Naive thymus-derived CD4-positive, alpha-beta T cell (primary cell): ENCODE measurements at regions not wholly inside any gene's neighbourhood (a gene's known extent, or its start where the extent isn't known, plus 50 kb on each side); places are given as distances from the start of the nearest gene placed in this dataset.

Source experiments
- ATAC-seq: fragments of 150-1000 bp; cut with Tn5 transposase; 2 replicates; pipeline ENCODE4 v1.10.0; 2021; ENCODE audit warnings: mild to moderate bottlenecking, moderate library complexity
- CTCF ChIA-PET: fragments of 350-600 bp; sonication (Branson Sonifier 250); formaldehyde crosslinking; loops from one replicate; lab custom pipeline; 2021; ENCODE audit warnings: antibody characterized with exemption; lab: Charles Lee
- POLR2A ChIA-PET: fragments of 350-600 bp; sonication (Branson Sonifier 250); formaldehyde crosslinking; loops from one replicate; lab custom pipeline; 2021; ENCODE audit warnings: antibody characterized with exemption, inconsistent platforms; lab: Charles Lee
- DNase-seq, 9 donors: peaks; one replicate each; pipeline versions ENCODE4 v3.0.0 to v3.0.0-alpha.2; 2020 to 2022; ENCODE audit warnings: mixed read lengths in 1 of 9
- H3K27ac ChIP-seq: one replicate; pipeline ENCODE4 v1.7.0; 2013; ENCODE audit warnings: mild to moderate bottlenecking, low read depth, low read length, moderate library complexity
- H3K27me3 ChIP-seq, 2 donors: one replicate each; pipeline ENCODE4 v1.7.0; 2013; ENCODE audit warnings: low read length in 2 of 2, mild to moderate bottlenecking in 2 of 2, moderate library complexity in 2 of 2; ENCODE audit not compliant: control insufficient read depth in 2 of 2, insufficient read depth in 2 of 2
- H3K36me3 ChIP-seq, 3 experiments: 1 replicate in 2 of 3; 2 replicates in 1 of 3; pipeline ENCODE4 v1.7.0; 2013; ENCODE audit warnings: low read length in 3 of 3, mild to moderate bottlenecking in 3 of 3, moderate library complexity in 1 of 3; ENCODE audit not compliant: insufficient read depth in 3 of 3, control insufficient read depth in 2 of 3
- H3K4me1 ChIP-seq, 2 donors: one replicate each; pipeline ENCODE4 v1.7.0; 2013; ENCODE audit warnings: low read length in 2 of 2, mild to moderate bottlenecking in 2 of 2, moderate library complexity in 1 of 2; ENCODE audit not compliant: control insufficient read depth in 2 of 2, insufficient read depth in 2 of 2
- H3K4me3 ChIP-seq: 2 replicates; pipeline ENCODE4 v1.7.0; 2013; ENCODE audit warnings: mild to moderate bottlenecking, low read length
- H3K9me3 ChIP-seq, 3 experiments: 1 replicate in 2 of 3; 2 replicates in 1 of 3; pipeline ENCODE4 v1.7.0; 2013; ENCODE audit warnings: low read length in 3 of 3; ENCODE audit not compliant: control insufficient read depth in 2 of 3
- H3K27ac Mint-ChIP-seq, 9 donors: one replicate each; pipeline ENCODE4 v1.8.0; 2020 to 2022; ENCODE audit warnings: mixed read lengths in 9 of 9, mild to moderate bottlenecking in 8 of 9, moderate library complexity in 5 of 9, inconsistent platforms in 2 of 9
- H3K27me3 Mint-ChIP-seq, 5 donors: one replicate each; pipeline ENCODE4 v1.8.0; 2021 to 2022; ENCODE audit warnings: mixed read lengths in 5 of 5, mild to moderate bottlenecking in 1 of 5
- H3K36me3 Mint-ChIP-seq, 5 donors: one replicate each; pipeline ENCODE4 v1.8.0; 2020 to 2022; ENCODE audit warnings: mixed read lengths in 5 of 5, mild to moderate bottlenecking in 3 of 5, inconsistent platforms in 1 of 5
- H3K4me1 Mint-ChIP-seq, 7 donors: one replicate each; pipeline ENCODE4 v1.8.0; 2020 to 2022; ENCODE audit warnings: mixed read lengths in 7 of 7, mild to moderate bottlenecking in 3 of 7, inconsistent platforms in 1 of 7
- H3K4me3 Mint-ChIP-seq, 10 donors: one replicate each; pipeline ENCODE4 v1.8.0; 2020 to 2022; ENCODE audit warnings: mild to moderate bottlenecking in 10 of 10, mixed read lengths in 10 of 10, moderate library complexity in 6 of 10, inconsistent platforms in 2 of 10
- H3K9me3 Mint-ChIP-seq, 11 donors: one replicate each; pipeline ENCODE4 v1.8.0; 2020 to 2022; ENCODE audit warnings: mixed read lengths in 11 of 11, mild to moderate bottlenecking in 4 of 11, inconsistent platforms in 1 of 11, moderate library complexity in 1 of 11
- intact Hi-C, 2 donors: fragments of 100-400 bp; cut with micrococcal nuclease; formaldehyde crosslinking; loops; one replicate each; pipeline ENCODE4 v1.15.1; 2023

DNA sequence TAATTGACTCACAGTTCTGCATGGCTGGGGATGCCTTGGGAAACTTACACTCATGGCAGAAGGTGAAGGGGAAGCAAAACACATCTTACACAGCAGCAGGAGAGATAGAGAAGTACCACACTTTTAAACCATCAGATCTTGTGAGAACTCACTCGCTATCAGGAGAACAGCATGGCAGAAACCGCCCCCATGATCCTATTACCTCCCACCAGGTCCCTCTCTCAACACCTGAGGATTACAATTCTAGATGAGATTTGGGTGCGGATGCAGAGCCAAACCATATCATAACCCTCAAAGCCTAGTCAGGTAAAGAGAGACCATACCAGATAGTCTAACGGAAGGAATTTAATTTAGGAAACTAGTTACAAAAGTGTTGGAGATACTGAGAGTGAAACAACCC is 182.6 kb upstream of the ACVR2A start:
- Mint-ChIP-seq H3K9me3 (peaks cover 0 to 11% (median 0%) of the 10 kb centered on the region in 11 donors), H3K27me3 (no peaks in the 10 kb centered on the region), H3K36me3 (peaks cover 0 to 13% (median 3%) of the 10 kb centered on the region in 5 donors), H3K4me1 (peaks cover 17 to 59% (median 46%) of the 10 kb centered on the region in 7 donors), H3K4me3 (peak overlapping the region in 7 of 10 donors; percentile 22 to 87 (median 49)), H3K27ac (peak overlapping the region in 8 of 9 donors; percentile 67 to 100 (median 92))
- no peak for ATAC-seq
- Histone ChIP-seq H3K4me1 (peaks cover 7 to 23% of the 10 kb centered on the region in 2 donors), H3K27me3 (no peaks in the 10 kb centered on the region), H3K9me3 (no peaks in the 10 kb centered on the region), H3K27ac (no peak overlapping the region), H3K4me3 (no peak overlapping the region), H3K36me3 (no peaks in the 10 kb centered on the region)
- POLR2A ChIA-PET: interaction anchor here (2.5 kb wide), 1 partner anchor 30 kb away, joined by 16 read pairs; no protein-coding TSS in a partner anchor
- intact Hi-C loops: loop anchor here (2.0 to 10.0 kb wide), 5 partner anchors 31 to 1213 kb away; partner anchors contain the start of genes ACVR2A (in 2 of the 2) and KIF5C (in 1 of the 2)
- CTCF ChIA-PET: interaction anchor here (0.6 kb wide), 1 partner anchor 326 kb away, joined by 3 read pairs; no protein-coding TSS in a partner anchor
- DNase-seq: no peak

DNA sequence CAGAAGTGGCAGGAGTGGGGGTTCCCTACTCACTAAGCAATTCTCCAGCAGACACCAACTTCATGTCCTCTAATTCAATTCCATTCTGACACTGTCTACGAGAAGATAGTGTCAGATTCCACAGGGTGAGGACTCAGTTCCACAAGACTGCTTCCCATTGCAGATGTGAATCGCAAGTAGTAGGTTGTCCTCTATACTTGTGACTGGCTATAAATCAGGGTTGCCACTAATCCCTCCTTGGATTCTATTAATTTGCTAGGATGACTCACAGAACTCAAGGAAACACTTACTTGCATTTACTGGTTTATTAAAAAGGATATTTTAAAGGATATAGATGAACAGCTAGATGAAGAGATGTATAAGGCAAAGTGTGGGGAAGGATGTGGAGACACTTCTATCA is 184.1 kb upstream of the ACVR2A start:
- Mint-ChIP-seq H3K36me3 (peaks cover 0 to 13% (median 3%) of the 10 kb centered on the region in 5 donors), H3K4me3 (no peak overlapping the region), H3K27me3 (no peaks in the 10 kb centered on the region), H3K9me3 (peaks cover 0 to 11% (median 0%) of the 10 kb centered on the region in 11 donors), H3K27ac (no peak overlapping the region), H3K4me1 (peaks cover 18 to 57% (median 46%) of the 10 kb centered on the region in 7 donors)
- Histone ChIP-seq H3K27ac (no peak overlapping the region), H3K4me3 (no peak overlapping the region), H3K27me3 (no peaks in the 10 kb centered on the region), H3K4me1 (peaks cover 7 to 23% of the 10 kb centered on the region in 2 donors), H3K9me3 (no peaks in the 10 kb centered on the region), H3K36me3 (no peaks in the 10 kb centered on the region)
- ATAC-seq (no peak), DNase-seq (no peak)
- ChIA-PET POLR2A (interaction anchor here (0.6 to 0.9 kb wide), 3 partner anchors 32 to 987 kb away, joined by 3 to 5 read pairs (median 3); no protein-coding TSS in a partner anchor), CTCF (no interaction called here)
- intact Hi-C loops: loop anchor here in 1 of 2 donors (10.0 kb wide), 2 partner anchors 366 to 1214 kb away; partner anchors contain the start of gene KIF5C

GRCh38 chr2:147659051-147659450 is 185.8 kb upstream of the ACVR2A start:
- Histone ChIP-seq H3K9me3 (no peaks in the 10 kb centered on the region), H3K4me1 (peaks cover 3 to 18% of the 10 kb centered on the region in 2 donors), H3K27me3 (no peaks in the 10 kb centered on the region), H3K4me3 (no peak overlapping the region), H3K36me3 (no peaks in the 10 kb centered on the region), H3K27ac (no peak overlapping the region)
- H3K4me1 Mint-ChIP-seq: peaks cover 15 to 47% (median 43%) of the 10 kb centered on the region in 7 donors
- DNase-seq (no peak), ATAC-seq (no peak)
- ChIA-PET POLR2A (no interaction called here), CTCF (no interaction called here)
- H3K36me3 Mint-ChIP-seq: peaks cover 0 to 11% (median 3%) of the 10 kb centered on the region in 5 donors
- peaks cover 0 to 11% (median 0%) of the 10 kb centered on the region in 11 donors for H3K9me3 Mint-ChIP-seq
- intact Hi-C loops: no loop called here
- no peaks in the 10 kb centered on the region for H3K27me3 Mint-ChIP-seq
- no peak overlapping the region for H3K4me3 Mint-ChIP-seq
- peak overlapping the region in 2 of 9 donors; percentile 26 to 46 for H3K27ac Mint-ChIP-seq

GRCh38 chr2:147657086-147658000 is 187.5 kb upstream of the ACVR2A start:
- Histone ChIP-seq H3K9me3 (no peaks in the 10 kb centered on the region), H3K36me3 (no peaks in the 10 kb centered on the region), H3K4me1 (peaks cover 0 to 5% of the 10 kb centered on the region in 2 donors), H3K4me3 (no peak overlapping the region), H3K27ac (no peak overlapping the region), H3K27me3 (no peaks in the 10 kb centered on the region)
- peak overlapping the region in 2 of 9 donors; percentile 26 to 38 for H3K27ac Mint-ChIP-seq
- peaks cover 0 to 7% (median 0%) of the 10 kb centered on the region in 11 donors for H3K9me3 Mint-ChIP-seq
- DNase-seq (no peak), ATAC-seq (no peak)
- intact Hi-C loops: no loop called here
- ChIA-PET POLR2A (no interaction called here), CTCF (no interaction called here)
- H3K36me3 Mint-ChIP-seq: peaks cover 0 to 9% (median 3%) of the 10 kb centered on the region in 5 donors
- H3K27me3 Mint-ChIP-seq: no peaks in the 10 kb centered on the region
- H3K4me3 Mint-ChIP-seq: no peak overlapping the region
- peaks cover 7 to 30% (median 26%) of the 10 kb centered on the region in 7 donors for H3K4me1 Mint-ChIP-seq

DNA sequence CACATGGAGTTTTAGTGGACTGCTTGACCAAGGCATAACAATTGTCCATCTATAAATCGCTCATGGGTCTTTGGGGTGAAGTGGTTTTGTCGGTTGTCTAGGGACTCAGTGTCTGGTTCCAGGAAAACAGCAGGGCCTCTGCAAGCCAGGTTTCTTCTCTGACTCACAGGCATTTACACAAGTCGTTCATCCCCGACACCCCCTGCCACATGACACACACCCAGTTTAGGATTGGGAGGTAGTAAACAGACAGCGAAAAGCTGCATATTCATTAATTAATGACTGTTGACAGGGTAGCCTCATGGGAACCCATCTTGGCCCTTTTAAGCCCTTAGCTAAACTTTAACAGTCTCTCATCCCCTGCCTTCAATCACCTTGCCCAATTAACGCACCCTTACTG is 194.8 kb upstream of the ACVR2A start:
- H3K36me3 Mint-ChIP-seq: peaks cover 0 to 4% (median 0%) of the 10 kb centered on the region in 5 donors
- H3K4me3 ChIP-seq: no peak overlapping the region
- H3K27me3 ChIP-seq: no peaks in the 10 kb centered on the region
- ChIA-PET CTCF (no interaction called here), POLR2A (interaction anchor here (0.9 kb wide), 1 partner anchor 14 kb away, joined by 3 read pairs; no protein-coding TSS in a partner anchor)
- ATAC-seq (no peak), DNase-seq (no peak)
- H3K36me3 ChIP-seq: no peaks in the 10 kb centered on the region
- peaks cover 0 to 7% (median 0%) of the 10 kb centered on the region in 11 donors for H3K9me3 Mint-ChIP-seq
- intact Hi-C loops: no loop called here
- H3K27ac ChIP-seq: no peak overlapping the region
- H3K4me1 ChIP-seq: no peaks in the 10 kb centered on the region
- H3K27ac Mint-ChIP-seq: peak overlapping the region in 1 of 9 donors; percentile 58
- no peak overlapping the region for H3K4me3 Mint-ChIP-seq
- no peaks in the 10 kb centered on the region for H3K9me3 ChIP-seq
- peaks cover 0 to 8% (median 5%) of the 10 kb centered on the region in 7 donors for H3K4me1 Mint-ChIP-seq
- H3K27me3 Mint-ChIP-seq: no peaks in the 10 kb centered on the region

DNA sequence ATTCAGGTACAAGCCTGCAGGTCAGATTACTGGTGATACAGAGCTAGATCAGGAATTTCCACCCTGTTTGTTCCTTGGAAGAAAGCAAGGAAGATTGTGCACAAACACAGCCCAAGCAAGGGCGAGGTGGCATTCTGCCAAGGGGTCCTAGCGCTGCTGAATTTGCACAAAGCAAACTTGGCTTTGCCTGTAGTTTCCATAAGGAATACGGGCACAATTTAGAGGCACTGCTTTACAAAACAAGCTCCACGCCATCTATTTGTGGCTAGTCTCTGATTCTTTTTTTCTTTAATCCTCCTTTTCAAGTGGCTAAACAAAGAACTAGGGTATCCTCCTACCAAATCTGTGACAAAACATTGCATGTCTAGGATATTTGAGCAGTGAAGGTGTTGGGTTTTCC is 195.5 kb upstream of the ACVR2A start:
- Mint-ChIP-seq H3K36me3 (peaks cover 0 to 4% (median 0%) of the 10 kb centered on the region in 5 donors), H3K27me3 (no peaks in the 10 kb centered on the region), H3K27ac (no peak overlapping the region), H3K4me3 (no peak overlapping the region), H3K4me1 (peaks cover 0 to 8% (median 5%) of the 10 kb centered on the region in 7 donors), H3K9me3 (peaks cover 0 to 7% (median 0%) of the 10 kb centered on the region in 11 donors)
- Histone ChIP-seq H3K27ac (no peak overlapping the region), H3K4me3 (no peak overlapping the region), H3K36me3 (no peaks in the 10 kb centered on the region), H3K9me3 (no peaks in the 10 kb centered on the region), H3K27me3 (no peaks in the 10 kb centered on the region), H3K4me1 (no peaks in the 10 kb centered on the region)
- DNase-seq (no peak), ATAC-seq (no peak)
- CTCF ChIA-PET: no interaction called here
- POLR2A ChIA-PET: no interaction called here
- intact Hi-C loops: no loop called here
